Astrocyte of the spinal cord (primary cell): ENCODE measurements at regions not wholly inside any gene's neighbourhood (a gene's known extent, or its start where the extent isn't known, plus 50 kb on each side); places are given as distances from the start of the nearest gene placed in this dataset.

Experiments used
- DNase-seq: peaks from one replicate; pipeline ENCODE4 v3.0.0; 2011; ENCODE audit warnings: low read depth, low spot score
- H3K4me3 ChIP-seq: 2 replicates; pipeline ENCODE4 v1.5.1; 2011; ENCODE audit warnings: low read depth, mild to moderate bottlenecking, low read length, moderate library complexity
- in situ Hi-C: cut with HindIII; loops from 2 replicates; pipeline ENCODE4 v1.10.0; 2017; ENCODE audit warnings: low sequenced_read_pairs
- TF ChIP-seq, protein P1 (sequence below): IDR thresholded peaks from 2 replicates; pipeline ENCODE4 v1.5.1; 2012; ENCODE audit warnings: low read depth, mild to moderate bottlenecking, low read length, inconsistent platforms

DNA sequence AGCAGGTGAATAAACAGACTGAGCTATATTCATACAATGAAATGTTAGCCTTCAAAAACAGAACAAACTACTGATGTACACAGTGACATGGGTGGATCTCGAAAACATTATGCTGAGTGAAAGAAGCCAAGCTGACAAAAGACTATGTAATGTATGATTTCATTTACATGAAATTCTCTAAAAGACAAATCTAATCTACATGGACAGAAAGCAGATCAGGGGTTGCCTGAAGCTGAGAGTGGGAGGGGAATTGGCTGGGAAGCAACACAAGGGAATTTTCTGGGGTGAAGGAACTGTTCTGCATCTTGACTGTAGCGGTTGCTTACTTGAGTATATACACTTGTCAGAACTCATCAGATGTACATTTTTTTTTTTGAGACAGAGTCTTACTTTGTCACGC is 121.7 kb upstream of the SVIL start:
- H3K4me3 ChIP-seq, result no peak overlapping the region
- in situ Hi-C loops, result no loop called here
- TF ChIP-seq, protein P1, sequence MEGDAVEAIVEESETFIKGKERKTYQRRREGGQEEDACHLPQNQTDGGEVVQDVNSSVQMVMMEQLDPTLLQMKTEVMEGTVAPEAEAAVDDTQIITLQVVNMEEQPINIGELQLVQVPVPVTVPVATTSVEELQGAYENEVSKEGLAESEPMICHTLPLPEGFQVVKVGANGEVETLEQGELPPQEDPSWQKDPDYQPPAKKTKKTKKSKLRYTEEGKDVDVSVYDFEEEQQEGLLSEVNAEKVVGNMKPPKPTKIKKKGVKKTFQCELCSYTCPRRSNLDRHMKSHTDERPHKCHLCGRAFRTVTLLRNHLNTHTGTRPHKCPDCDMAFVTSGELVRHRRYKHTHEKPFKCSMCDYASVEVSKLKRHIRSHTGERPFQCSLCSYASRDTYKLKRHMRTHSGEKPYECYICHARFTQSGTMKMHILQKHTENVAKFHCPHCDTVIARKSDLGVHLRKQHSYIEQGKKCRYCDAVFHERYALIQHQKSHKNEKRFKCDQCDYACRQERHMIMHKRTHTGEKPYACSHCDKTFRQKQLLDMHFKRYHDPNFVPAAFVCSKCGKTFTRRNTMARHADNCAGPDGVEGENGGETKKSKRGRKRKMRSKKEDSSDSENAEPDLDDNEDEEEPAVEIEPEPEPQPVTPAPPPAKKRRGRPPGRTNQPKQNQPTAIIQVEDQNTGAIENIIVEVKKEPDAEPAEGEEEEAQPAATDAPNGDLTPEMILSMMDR, result no peak
- DNase-seq, result no peak

DNA sequence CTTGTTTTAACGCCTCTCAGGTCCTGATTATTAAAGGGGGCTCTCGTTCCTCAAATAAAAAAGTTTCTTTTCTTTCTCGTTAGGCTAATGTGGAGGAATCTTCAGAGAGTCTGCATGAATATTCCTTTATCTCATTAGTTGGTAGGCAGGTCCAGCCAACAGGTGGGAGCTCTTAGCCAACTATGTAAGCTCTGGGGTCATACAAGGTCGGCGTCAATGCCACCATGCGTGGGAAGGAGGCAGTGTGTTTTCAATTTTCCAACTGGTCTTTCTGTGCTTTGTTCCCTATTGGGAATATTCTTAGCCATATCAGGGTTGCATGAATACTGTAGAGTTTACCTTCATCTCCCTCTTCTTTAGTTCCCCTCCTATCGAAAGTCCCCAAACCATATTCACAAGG is 118.5 kb upstream of the SVIL start:
- no peak for DNase-seq
- in situ Hi-C loops, result no loop called here
- H3K4me3 ChIP-seq, result no peak overlapping the region
- TF ChIP-seq, protein P1, result no peak

DNA sequence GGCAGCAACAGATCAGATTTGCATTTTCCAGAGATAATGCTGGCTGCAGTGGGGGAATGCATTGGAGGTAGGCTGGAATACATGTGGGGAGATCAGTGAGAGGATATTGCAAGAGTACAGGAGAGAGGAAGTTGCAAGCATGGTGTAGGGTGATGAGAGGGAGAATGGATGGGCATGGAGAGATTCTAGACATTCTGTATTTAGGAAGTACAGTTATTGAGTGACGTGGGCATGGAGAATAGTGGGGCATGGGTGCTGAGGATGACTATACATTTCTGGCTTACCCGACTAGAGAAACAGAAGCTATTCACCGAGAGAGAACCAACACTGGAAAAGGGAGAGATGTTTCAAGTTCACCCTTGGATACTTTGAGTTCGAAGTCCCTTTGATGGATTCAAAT is 116.9 kb upstream of the SVIL start:
- no peak for DNase-seq
- in situ Hi-C loops, result no loop called here
- TF ChIP-seq, protein P1, result no peak

DNA sequence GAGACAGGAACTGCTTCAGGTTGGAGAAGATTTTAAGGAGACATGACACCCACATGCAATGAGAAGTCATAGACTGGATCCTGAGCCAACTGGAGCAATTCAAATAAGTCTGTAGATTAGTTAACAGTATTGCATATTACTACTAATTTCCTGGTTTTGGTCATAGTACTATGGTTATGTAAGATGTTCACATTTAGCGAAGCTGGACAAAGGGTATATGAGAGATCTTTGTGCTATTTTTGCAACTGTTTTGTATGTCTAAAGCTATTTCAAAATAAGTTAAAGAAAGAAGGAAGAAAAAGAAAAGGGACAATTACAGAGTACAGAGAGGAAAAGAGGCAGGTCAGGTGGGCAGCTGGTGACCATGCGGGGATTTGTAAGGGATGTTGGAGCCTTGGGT is 116.5 kb upstream of the SVIL start:
- in situ Hi-C loops, result no loop called here
- DNase-seq, result no peak
- H3K4me3 ChIP-seq, result no peak overlapping the region
- TF ChIP-seq, protein P1, result no peak

More for the DNA sequence above, 116.9 kb upstream of the SVIL start:
- H3K4me3 ChIP-seq, result no peak overlapping the region

DNA sequence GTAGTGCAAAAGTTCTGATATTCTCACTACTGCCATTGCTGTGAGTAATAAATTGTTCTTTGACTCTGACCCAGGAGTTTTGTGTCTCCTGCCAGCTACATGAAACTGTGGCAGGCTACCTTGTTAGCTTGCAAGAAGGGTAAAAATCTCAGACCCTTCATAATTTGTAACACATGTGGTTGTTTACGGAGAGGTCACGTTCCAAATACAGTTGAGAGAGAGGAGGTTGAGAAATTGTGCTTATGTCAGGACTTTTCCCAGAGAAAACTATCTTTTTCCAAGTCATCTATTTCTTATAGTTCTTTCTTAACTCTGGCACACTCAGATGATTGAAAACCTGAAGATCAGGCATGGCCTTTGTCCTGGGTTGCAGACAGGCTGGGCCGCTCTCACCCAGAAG is 114.4 kb upstream of the SVIL start:
- TF ChIP-seq, protein P1, result no peak
- H3K4me3 ChIP-seq, result no peak overlapping the region
- in situ Hi-C loops, result no loop called here
- no peak for DNase-seq

DNA sequence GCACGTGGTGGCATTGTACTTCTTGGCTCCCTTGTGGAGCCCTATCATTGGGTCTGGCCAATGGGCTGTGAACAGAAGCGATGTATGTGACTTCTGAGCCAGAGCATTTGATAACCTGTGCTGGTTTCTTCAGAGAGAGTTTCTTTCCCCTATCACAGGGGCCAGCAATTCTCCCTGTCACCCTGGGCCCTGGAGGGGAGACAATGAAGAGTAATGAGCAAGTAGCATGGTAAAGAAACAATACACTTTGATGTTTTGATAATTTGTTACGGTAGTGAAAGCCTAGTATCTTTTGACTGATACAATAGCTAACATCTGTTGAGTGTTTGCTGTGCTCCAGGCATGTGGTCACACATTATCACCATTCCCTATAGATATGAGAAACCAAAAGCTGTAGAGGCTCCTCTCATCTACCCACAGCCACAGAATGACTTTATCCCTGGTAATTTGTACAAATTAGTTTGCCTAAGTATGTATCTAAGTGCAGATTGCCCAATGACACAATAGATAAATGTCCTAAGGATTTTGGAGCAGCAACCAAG is 113.4 kb upstream of the SVIL start:
- TF ChIP-seq, protein P1, result no peak
- no peak for DNase-seq
- in situ Hi-C loops, result no loop called here
- no peak overlapping the region for H3K4me3 ChIP-seq
